DMS114 treated with DMSO at 0.1 percent for 48 hours (cell line): ENCODE measurements at regions not wholly inside any gene's neighbourhood (a gene's known extent, or its start where the extent isn't known, plus 50 kb on each side); places are given as distances from the start of the nearest gene placed in this dataset.
"Not testable (repeated sequence)": the region's sequence is repeated elsewhere in the genome, so short reads cannot be mapped to it uniquely, and the experiment has no call there.

ENCODE experiments used
- DNase-seq: peaks from one replicate; lab custom pipeline; 2025; ENCODE audit not compliant: unreplicated experiment; lab: John Stamatoyannopoulos, UW

DNA sequence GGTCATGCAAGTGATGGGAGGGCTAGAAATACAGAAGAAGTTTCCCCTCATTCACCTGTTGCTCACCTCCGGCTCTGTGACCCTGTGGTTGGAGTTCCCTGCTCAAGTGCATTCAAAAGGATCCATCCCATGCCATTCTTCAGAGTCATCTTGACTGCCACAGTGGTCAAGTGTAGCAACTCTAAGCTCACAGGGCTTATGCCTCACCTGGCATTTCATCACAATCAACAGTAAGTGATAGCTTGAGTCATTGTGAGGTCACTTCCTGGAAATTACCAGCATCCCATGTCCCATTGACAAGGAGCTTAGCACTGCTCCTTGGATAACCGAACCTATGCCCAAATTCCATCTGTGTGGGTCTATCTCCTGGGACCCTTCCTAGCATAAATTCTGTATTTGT lies 55.6 kb downstream of the OR4C45 start:
- DNase-seq, result no peak

DNA sequence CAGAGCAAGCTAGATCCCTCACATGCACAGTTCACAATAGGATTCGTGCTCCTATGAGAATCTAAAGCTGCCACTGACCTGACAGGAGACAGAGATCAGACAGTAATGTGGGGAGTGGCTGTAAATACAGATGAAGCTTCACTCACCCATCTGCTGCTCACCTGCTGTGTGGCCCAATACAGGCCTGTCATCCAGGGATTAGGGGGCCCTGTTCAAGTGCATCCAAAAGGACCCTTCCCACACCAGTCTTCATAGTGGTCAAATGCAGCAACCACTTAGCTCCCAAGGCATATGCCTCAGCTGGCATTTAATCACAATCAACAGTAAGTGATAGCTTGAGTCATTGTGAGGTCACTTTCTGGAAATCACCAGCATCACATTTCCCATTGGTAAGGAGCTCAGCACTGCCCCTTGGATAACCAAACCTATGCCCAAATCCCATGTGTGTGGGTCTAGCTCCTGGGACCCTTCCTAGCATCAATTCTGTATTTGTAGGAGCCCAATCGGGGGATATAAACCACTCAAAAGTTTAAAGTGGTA lies 65.6 kb downstream of the OR4C45 start:
- DNase-seq, result no peak

DNA sequence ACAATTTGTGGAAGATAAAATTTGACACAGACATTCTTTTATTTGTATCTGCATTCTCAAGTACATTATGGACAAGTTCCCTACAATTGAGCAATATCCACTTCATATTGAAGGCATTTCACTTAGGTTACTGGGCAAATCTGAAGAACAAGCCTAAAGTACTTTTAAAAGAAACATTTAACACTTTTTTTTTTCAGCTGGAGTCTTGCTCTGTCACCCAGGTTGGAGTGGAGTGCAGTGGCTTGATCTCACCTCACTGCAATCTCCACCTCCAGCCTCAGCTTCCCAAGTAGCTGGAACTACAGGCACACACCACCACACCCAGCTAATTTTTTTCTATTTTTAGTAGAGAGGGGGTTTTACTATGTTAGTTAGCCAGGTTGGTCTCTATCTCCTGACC lies 70.2 kb downstream of the OR4C45 start:
- no peak for DNase-seq

DNA sequence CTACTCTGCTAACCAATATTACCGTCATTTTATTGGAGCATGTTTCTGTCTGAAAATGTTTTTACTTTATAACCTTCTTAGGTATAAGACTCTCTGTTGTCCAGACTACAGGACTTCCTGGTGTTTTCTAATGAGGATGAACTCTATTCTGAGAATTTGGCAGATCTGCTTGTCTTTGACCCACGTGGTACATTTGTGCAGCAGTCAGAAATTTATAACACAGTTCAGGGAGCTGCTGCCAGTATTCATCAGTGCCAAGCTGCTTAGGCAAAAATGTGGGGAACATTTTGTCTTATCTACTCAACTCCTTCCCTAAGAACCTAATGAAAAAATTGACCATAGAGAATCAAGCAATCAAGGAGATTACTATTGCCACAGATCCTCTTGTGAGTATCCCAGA lies 108.0 kb downstream of the OR4C45 start:
- not testable (repeated sequence) for DNase-seq

DNA sequence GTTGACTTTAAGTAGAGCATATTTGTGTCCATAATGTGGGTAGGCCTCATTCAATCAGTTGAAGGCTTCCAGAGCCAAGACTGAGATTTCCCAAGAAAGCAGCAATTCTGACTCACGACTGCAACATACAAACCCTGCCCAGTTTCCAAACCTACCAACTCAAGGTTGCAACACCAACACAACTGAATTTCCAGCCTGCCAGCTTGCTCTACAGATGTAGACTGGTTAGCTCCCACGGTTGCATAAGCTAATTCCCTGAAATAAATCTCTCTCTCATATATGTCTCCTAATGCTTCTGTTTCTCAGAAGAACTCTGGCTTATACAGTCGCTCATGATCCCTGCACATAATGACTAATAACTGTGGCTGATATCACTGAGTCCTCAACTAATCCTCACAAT lies 113.6 kb downstream of the OR4C45 start:
- not testable (repeated sequence) for DNase-seq

DNA sequence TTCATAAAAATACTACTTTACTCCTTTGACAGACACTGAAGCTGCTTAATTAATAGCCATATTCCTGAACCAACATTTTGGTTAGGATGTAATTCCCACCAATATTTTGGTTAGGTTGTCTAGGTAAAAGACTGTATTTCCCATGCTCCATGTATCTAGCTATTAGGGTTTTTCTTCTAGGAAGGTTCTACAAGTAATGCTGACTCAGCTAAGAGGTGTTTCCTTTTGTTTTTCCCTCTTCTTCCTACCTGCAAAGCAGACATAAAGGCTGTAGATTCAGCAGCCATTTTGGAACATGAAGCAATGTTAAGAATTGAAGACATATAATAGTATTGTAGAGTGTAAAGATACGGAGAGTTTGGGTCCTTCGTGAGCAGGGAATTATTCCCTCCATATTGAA lies 115.3 kb downstream of the OR4C45 start:
- DNase-seq, result not testable (repeated sequence)

DNA sequence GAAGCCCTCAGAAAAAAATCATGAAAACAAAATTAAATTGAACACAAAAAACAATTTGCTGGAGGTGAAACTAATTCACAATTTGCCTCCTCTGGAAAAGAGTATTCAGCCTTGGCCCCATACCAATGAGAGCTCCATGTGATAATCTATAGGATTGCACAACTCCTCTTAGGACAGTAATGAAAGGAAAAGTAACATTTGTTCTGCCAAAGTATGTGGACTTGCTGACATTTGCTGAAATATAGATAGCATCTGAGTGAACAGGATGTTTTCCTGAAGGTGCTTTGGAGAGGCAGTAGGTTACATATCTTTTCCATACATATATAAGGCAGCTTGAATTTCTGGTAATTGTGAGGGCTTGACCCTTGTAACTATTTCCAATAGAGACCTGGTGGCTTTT lies 122.8 kb downstream of the OR4C45 start:
- no peak for DNase-seq

DNA sequence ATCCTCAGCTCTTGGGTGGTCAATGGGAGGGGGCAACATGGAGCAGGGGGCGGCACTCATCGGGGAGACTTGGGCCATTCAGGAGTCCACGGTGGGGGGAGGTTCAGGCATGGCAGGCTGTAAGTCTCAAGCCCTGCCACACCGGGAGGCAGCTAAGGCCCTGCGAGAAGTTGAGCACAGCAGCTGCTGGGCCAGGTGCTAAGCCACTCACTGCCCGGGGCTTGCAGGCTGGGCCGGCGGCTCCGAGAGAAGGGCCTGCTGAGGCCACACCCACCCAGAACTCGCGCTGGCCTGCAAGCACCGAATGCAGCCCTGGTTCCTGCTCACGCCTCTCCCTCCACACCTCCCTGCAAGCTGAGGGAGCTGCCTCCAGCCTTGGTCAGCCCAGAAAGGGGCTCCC lies 131.4 kb downstream of the OR4C45 start:
- DNase-seq, result no peak

DNA sequence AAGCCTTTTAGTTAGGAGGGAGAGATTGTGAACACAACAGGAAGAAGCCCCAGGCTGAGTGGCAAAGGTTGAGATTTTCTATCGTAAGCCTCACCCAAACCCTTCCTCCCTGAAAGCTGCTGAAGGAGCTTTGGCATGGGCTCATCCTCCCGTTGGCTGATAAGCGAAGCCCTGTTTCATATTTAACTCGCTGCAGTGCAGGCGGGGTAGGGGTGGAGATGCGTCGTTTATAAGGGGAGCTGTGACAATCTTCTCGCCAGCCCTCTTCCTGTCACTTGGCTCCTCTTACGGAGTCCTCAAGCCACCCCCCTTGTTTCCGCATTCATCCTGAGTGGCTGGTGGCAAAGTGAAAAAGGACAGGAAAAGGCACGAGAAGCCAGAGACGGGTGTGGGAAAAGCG lies 137.0 kb downstream of the OR4C45 start:
- no peak for DNase-seq

DNA sequence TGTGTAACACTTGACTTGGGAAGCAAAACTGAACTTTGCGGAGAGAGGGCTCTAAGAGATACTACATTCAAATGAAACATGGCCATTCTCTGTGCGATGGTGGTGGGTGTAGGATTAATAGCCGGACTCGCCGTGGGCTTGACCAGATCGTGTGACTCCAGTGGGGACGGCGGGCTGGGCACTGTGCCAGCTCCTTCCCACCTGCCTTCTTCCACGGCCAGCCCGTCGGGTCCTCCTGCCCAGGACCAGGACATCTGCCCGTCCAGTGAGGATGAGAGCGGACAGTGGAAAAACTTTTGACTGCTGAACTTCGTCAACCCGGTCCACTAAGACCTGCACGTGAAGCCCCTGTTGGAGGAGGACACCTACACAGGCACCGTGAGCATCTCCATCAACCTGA lies 137.4 kb downstream of the OR4C45 start:
- DNase-seq, result no peak

DNA sequence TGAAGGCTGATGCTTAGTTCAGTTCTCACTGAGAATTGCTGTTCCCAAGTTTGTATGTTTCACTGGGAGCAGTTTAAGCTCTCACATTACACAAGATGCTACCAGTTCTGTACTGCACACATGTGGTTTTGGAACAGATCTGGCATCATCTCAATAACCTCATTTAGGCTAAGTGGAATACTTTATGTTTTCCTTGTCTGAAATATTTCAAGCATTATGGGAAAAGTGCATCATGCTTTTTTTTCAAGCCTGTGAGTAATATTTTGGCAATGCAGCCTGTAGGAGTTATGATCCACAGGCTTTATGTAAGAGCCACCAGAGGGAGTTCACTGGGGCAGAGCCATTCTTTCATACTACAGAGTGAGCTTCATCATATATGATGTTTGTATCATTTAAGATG lies 141.5 kb downstream of the OR4C45 start:
- peak; percentile 1 for DNase-seq

DNA sequence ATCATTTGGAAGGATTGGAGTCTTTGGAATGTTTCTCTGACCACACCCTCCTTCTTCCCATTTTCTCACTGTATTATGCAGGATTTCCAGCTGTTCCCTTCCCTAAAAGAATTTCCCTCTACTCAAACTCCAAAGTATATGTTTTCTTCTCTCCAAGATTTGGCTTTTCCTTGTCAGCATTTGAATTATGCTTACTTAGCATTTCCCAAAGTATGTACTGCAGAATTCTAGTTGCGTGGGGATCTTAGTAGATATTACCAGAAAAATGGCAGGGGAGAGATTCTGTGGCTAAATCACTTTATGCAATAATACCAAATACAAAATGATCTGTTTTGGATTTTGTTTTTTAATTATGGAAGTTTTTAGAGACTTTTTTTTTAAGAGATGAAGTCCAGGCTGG lies 142.3 kb downstream of the OR4C45 start:
- no peak for DNase-seq

DNA sequence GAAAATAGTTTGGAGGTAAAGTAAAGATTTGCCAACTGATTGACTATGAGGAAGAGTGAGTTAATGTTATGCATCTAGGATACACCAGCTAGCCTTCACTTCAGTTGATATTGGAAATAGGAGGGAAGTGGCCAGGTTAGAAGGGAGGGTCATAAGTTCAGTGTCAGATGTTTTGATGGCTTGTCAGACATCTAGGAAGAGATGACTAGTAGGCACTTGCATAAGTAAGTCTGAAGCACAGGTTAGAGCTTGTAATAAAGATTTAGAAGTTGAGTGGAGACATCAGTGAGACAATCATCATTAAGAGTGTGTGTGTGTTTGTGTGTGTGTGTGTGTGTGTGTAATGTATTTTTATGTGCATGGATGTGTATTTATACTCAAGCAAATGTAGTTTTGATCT lies 146.1 kb downstream of the OR4C45 start:
- no peak for DNase-seq

DNA sequence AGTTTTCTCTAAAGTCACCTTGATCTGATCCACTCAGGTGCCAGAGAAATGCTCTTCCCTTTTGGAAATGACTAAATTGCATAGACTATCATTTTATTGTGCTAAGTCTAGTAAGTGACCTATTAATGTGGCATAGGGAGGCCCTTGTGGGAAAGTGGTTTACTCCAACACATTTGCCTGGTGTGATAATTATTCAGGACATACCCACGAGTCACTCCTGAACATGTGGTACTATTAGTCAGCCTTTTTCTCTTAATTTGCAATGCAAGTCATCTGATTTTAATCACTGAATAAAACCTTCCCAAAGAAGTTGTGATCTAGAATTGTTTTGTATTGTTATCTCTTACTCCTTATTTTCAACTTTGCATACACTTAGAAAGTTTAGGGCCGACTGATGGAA lies 148.7 kb downstream of the OR4C45 start:
- DNase-seq, result no peak

DNA sequence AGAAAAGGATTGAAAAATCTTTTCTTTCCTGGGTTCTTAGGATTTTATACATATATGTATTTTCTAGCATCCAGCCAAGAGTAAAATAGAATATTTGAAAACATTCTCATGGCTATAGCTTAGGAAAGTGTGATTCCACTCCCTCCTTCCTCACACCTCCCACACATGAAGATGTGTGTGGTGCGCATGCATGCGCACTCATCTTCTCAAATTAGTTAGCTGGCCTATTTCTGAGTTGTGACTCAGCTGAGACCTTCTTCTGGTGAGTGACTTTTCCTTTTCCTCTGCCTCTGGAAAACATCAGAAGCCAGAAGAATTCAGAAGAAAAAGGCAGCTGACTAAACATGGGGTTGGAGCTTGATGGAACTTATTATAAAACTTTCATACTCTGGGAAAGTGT lies 149.8 kb downstream of the OR4C45 start:
- DNase-seq, result no peak

DNA sequence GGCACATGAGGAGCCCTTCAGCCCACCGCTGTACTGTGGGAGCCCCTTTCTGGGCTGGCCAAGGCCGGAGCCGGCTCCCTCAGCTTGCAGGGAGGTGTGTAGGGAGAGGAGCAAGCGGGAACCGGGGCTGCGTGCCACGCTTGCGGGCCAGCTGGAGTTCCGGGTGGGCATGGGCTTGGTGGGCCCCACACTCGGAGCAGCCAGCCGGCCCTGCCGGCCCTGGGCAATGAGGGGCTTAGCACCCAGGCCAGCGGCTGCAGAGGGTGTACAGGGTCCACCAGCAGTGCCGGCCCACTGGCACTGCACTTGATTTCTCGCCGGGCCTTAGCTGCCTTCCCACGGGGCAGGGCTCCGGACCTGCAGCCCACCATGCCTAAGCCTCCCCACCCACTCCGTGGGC lies 150.5 kb downstream of the OR4C45 start:
- not testable (repeated sequence) for DNase-seq

DNA sequence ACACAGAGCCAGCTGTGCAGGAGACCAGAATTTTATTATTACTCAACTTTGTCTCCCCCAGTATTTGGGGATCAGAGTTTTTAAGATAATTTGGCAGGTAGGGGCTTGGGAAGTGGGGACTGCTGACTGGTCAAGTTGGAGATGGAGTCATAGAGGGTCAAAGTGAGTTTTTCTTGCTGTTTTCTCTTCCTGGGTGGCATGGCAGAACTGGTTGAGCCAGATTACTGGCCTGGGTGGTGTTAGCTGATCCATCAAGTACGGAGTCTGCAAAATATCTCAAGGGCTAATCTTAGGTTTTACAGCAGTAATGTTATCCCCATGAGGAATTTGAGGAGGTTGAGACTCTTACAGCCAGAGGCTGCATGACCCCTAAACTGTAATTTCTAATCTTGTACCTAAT lies 153.5 kb downstream of the OR4C45 start:
- no peak for DNase-seq

DNA sequence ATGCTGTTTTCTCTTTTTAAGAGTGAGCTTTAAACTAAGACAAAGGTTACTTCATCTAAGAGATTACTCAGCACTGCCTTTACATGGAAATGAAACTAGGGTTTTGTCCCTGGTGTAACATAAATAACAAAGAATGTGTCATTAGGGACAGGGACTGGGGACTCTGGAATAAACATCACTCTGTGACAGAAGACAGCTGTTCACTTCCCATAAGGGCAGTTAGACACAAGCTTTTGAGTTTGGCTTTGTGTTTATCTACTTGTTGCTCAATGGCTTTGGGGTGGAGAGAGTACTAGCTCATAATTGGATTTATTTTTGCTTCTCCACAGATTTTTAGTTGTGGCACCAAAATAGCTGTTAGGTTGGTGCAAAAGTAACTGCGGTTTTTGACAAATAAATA lies 154.5 kb downstream of the OR4C45 start:
- DNase-seq, result no peak

DNA sequence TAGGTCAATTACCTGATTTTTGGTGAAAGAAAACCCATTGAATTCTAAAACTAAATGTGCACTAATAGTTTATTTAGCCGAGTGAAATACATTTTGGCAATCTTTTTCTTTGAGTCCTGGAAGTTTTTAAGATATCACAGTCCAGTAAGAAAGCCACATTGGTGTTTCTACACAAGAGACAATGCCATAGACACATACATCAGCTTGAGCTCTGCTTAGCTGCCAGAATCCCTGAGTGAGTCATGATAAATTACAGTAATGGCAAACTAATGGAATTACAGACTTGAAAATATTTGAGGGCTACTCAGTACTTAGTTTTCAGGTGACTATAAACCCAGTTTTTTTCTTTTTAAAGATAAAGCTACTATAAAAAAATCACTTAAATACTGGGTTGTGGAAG lies 155.4 kb downstream of the OR4C45 start:
- no peak for DNase-seq

DNA sequence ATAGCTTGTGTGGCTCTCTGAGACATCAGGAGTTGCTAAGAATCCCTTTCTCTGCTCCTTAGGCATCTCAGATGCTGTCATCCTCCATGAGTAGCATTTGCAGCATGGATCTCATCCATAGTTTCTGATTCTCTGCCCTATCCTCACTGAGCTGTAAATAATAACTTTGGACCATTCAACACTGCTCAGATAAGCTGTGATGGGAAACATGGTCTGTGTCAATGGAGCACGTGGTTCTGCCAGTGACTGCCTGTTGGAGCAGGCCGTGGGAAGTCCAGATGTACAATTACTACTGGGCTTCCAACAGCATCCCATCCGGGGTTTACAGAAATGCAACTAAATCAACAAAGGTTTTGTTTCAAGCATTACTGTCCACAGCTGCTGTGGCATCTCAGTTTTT lies 160.1 kb downstream of the OR4C45 start:
- DNase-seq, result no peak

DNA sequence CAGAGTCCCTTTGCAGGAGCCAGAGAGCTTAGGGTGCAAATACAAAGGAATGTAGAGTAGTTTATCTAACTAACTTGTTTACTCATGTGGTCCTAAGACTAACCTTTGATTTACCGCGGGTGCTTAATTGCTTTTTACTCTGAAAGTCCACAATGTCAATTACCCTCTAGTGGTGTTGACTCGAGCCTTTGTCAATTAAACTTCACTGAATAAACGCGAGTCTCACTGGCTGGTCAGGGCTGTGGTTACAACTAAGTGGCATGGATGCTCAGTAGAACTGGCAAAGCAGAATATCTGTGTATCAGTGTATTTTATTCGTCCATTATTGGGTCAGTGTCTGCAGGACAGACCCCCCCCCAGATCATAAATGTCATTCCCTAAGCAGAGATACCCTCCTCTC lies 181.7 kb downstream of the OR4C45 start:
- DNase-seq, result no peak

DNA sequence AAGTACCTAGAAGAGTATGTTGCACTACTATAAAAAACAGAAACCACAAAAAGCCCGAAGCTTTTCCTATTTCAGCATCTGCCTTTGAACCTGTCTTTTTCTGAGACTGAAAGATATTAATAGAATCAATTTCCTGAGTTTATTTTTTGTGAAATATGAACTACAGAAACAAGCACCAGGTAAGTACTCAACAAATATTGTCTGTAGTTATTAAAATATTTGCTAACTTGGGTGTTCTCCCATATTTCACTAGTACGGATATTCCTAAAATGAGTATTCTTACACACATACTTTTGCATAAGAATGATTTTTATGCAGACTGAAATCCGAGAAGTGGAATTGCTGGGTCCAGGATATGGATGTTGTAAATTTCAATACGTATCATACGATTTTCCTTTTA lies 188.0 kb downstream of the OR4C45 start:
- DNase-seq, result no peak

DNA sequence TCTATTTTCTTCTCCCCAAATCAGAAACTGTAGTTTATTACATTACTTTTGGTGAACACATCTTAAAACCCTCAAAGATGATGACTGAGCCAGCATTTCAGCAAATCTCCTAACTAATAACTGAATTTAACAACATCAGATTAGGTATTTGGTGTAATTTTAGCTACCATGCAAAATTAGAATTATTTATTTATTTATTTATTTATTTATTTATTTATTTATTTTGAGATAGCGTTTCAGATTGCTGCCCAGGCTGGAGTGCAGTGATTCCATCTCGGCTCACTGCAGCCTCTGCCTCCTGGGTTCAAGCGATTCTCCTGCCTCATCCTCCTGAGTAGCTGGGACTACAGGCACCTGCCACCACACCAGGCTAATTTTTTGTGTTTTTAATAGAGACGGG lies 205.7 kb downstream of the OR4C45 start:
- not testable (repeated sequence) for DNase-seq

DNA sequence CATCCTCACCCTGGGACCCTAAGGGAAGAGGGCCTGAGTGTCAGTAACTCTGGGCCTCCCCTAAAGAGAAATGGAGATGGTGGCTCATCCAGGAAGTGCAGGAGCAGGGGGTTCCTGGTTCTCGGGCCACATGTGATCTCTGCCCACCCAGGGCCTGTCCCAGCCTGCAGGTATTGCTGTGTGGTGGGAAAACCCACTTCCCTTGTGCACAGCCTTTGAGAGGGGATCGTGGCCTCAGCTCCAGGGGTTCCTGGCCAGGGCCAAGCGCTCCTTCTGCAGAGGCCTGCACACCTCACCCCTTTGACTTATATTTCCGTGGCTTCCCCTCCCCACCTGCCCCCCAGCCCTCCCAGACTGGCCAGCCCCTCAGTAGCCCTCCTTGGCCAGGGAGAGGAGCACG lies 213.5 kb downstream of the OR4C45 start:
- DNase-seq, result no peak
